Caco-2 (cell line): ENCODE measurements at regions not wholly inside any gene's neighbourhood (a gene's known extent, or its start where the extent isn't known, plus 50 kb on each side); places are given as distances from the start of the nearest gene placed in this dataset.

Experiments
- BruUV-seq: library from RNA; stranded (reverse); fragments of 400-500 nt; replicated peaks from 2 replicates; lab custom pipeline; 2021; lab: Mats Ljungman, UMichigan
- CTCF ChIA-PET: fragments of 300-600 bp; sonication (Branson Sonifier 250); formaldehyde crosslinking; loops from one replicate; lab custom pipeline; 2022; ENCODE audit warnings: antibody characterized with exemption; lab: Charles Lee
- POLR2A ChIA-PET: fragments of 300-600 bp; sonication (Branson Sonifier 250); formaldehyde crosslinking; loops from one replicate; lab custom pipeline; 2022; ENCODE audit warnings: antibody characterized with exemption; lab: Charles Lee
- DNase-seq, 2 experiments: peaks; one replicate each; pipeline versions ENCODE4 v3.0.0 to v3.0.0-alpha.2; 2020 to 2022
- H3K27me3 ChIP-seq: replicated peaks from 2 replicates; pipeline ENCODE4 v1.6.0; 2011; ENCODE audit warnings: low read length; ENCODE audit not compliant: control insufficient read depth, insufficient read depth
- H3K36me3 ChIP-seq: 2 replicates; pipeline ENCODE4 v1.5.1; 2011; ENCODE audit warnings: low read length; ENCODE audit not compliant: control insufficient read depth, insufficient read depth
- H3K4me1 ChIP-seq: fragments of 250-450 bp; sonication (Bioruptor Pico); 2 replicates; pipeline ENCODE4 v1.5.1; 2020; ENCODE audit warnings: mild to moderate bottlenecking
- H3K4me3 ChIP-seq: 2 replicates; pipeline ENCODE4 v1.5.1; 2011; ENCODE audit warnings: low read depth, mild to moderate bottlenecking, control low read depth, low read length
- H3K9me3 ChIP-seq: fragments of 250-450 bp; sonication (Bioruptor Pico); 2 replicates; pipeline ENCODE4 v1.5.1; 2020; ENCODE audit warnings: mild to moderate bottlenecking, moderate library complexity
- H3K27ac Mint-ChIP-seq: one replicate; pipeline ENCODE4 v1.8.0; 2022; ENCODE audit warnings: mixed read lengths; ENCODE audit not compliant: unreplicated experiment
- H3K27me3 Mint-ChIP-seq: one replicate; pipeline ENCODE4 v1.8.0; 2022; ENCODE audit warnings: mixed read lengths; ENCODE audit not compliant: insufficient read depth, unreplicated experiment
- H3K36me3 Mint-ChIP-seq: one replicate; pipeline ENCODE4 v1.8.0; 2022; ENCODE audit warnings: mild to moderate bottlenecking, mixed read lengths; ENCODE audit not compliant: insufficient read depth, unreplicated experiment
- H3K4me1 Mint-ChIP-seq: one replicate; pipeline ENCODE4 v1.8.0; 2022; ENCODE audit warnings: low read depth, mixed read lengths; ENCODE audit not compliant: unreplicated experiment
- H3K4me3 Mint-ChIP-seq: one replicate; pipeline ENCODE4 v1.8.0; 2022; ENCODE audit warnings: mild to moderate bottlenecking, moderate library complexity, mixed read lengths; ENCODE audit not compliant: unreplicated experiment
- H3K9me3 Mint-ChIP-seq: one replicate; pipeline ENCODE4 v1.8.0; 2022; ENCODE audit warnings: mixed read lengths; ENCODE audit not compliant: unreplicated experiment
- intact Hi-C: fragments of 100-400 bp; cut with micrococcal nuclease; formaldehyde crosslinking; loops from one replicate; pipeline ENCODE4 v1.10.0; 2022; ENCODE audit not compliant: unreplicated experiment
- TF ChIP-seq, protein P1 (sequence below), 2 experiments: fragments of 200-600 bp in 1 of 2; IDR thresholded peaks; 1 replicate in 1 of 2; 2 replicates in 1 of 2; pipeline versions ENCODE4 v1.5.1 to v1.8.0; 2011 to 2022; ENCODE audit warnings: antibody characterized with exemption in 1 of 2, control low read depth in 1 of 2, inconsistent platforms in 1 of 2, low read depth in 1 of 2, low read length in 1 of 2, mild to moderate bottlenecking in 1 of 2, moderate library complexity in 1 of 2; ENCODE audit not compliant: insufficient read depth in 1 of 2, severe bottlenecking in 1 of 2, unreplicated experiment in 1 of 2

DNA sequence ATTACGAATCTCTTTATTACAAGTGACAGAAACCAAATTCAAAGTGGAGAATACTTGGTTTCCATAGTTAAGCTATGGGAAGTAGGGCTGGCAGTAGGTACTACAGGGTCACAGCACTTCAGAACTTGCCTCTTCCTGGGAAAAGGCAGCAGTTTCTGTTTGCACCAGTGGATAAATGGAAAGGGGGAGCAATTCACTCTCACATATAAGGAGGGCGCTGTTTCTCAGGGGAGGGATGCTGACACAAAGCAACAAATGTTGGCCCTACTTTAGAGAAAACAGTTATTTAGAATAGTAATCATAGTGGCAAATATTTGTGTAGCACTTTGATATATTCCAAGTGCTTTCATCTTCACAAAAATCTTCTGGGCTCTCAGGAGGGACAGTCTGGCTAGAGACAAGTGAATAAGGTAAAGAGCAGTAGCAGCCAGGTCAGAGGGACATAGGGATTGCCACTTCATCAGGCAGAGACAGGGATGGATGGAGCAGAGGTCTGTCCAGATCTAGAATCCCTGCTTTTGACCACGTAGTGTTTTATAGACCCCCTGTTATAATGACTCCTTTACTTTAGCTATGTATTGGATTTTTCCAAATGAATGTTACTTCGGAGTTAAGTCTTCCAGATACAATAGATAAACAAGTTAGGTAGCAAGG lies 554.8 kb upstream of the SGCD start:
- no TSS peak for BruUV-seq
- H3K4me1 Mint-ChIP-seq, result no peaks in the 10 kb centered on the region

DNA sequence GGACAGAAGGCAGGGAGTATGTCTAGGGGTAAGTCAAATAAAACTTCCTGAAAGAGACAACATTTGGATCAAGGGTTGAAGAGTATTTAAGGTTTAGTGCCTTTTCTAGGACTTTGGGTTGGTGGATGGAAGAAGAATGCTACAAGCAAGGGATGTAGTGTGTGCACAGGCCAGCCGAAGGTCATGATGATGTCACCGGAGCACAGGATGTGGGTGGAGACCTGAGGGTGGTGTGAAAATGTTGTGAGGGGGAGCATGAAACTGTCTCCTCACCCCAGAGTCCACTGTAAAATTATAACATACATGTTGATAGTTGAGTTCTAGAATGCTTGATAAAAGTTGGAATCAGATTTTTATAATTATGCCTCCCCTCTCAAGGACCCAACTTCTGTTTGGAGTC lies 553.3 kb upstream of the SGCD start:
- Histone ChIP-seq H3K4me3 (no peak overlapping the region), H3K4me1 (no peaks in the 10 kb centered on the region), H3K9me3 (no peaks in the 10 kb centered on the region), H3K36me3 (no peaks in the 10 kb centered on the region), H3K27me3 (no peaks in the 10 kb centered on the region)
- TF ChIP-seq, protein P1, sequence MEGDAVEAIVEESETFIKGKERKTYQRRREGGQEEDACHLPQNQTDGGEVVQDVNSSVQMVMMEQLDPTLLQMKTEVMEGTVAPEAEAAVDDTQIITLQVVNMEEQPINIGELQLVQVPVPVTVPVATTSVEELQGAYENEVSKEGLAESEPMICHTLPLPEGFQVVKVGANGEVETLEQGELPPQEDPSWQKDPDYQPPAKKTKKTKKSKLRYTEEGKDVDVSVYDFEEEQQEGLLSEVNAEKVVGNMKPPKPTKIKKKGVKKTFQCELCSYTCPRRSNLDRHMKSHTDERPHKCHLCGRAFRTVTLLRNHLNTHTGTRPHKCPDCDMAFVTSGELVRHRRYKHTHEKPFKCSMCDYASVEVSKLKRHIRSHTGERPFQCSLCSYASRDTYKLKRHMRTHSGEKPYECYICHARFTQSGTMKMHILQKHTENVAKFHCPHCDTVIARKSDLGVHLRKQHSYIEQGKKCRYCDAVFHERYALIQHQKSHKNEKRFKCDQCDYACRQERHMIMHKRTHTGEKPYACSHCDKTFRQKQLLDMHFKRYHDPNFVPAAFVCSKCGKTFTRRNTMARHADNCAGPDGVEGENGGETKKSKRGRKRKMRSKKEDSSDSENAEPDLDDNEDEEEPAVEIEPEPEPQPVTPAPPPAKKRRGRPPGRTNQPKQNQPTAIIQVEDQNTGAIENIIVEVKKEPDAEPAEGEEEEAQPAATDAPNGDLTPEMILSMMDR (IDR thresholded peaks at IDR 0.05; ENCODE audit: insufficient read depth in 1 of 2, low read depth in 1 of 2, low read length in 1 of 2, severe bottlenecking in 1 of 2, unreplicated experiment in 1 of 2), result no peak
- Mint-ChIP-seq H3K36me3 (no peaks in the 10 kb centered on the region), H3K9me3 (no peaks in the 10 kb centered on the region), H3K4me1 (no peaks in the 10 kb centered on the region), H3K4me3 (no peak overlapping the region), H3K27me3 (peaks cover 3% of the 10 kb centered on the region), H3K27ac (no peak overlapping the region)
- ChIA-PET CTCF (no interaction called here), POLR2A (no interaction called here)
- intact Hi-C loops, result no loop called here
- no peak for DNase-seq
- no TSS peak for BruUV-seq

More for the DNA sequence above, 554.8 kb upstream of the SGCD start:
- CTCF ChIA-PET, result no interaction called here
- Histone ChIP-seq H3K27me3 (no peaks in the 10 kb centered on the region), H3K4me1 (no peaks in the 10 kb centered on the region), H3K4me3 (no peak overlapping the region), H3K9me3 (no peaks in the 10 kb centered on the region), H3K36me3 (no peaks in the 10 kb centered on the region)
- DNase-seq, result no peak
- Mint-ChIP-seq H3K27ac (no peak overlapping the region), H3K36me3 (no peaks in the 10 kb centered on the region), H3K27me3 (peaks cover 6% of the 10 kb centered on the region), H3K9me3 (no peaks in the 10 kb centered on the region), H3K4me3 (no peak overlapping the region)
- intact Hi-C loops, result no loop called here
- TF ChIP-seq, protein P1 (IDR thresholded peaks at IDR 0.05; ENCODE audit: insufficient read depth in 1 of 2, low read depth in 1 of 2, low read length in 1 of 2, severe bottlenecking in 1 of 2, unreplicated experiment in 1 of 2), result no peak
- POLR2A ChIA-PET, result no interaction called here

DNA sequence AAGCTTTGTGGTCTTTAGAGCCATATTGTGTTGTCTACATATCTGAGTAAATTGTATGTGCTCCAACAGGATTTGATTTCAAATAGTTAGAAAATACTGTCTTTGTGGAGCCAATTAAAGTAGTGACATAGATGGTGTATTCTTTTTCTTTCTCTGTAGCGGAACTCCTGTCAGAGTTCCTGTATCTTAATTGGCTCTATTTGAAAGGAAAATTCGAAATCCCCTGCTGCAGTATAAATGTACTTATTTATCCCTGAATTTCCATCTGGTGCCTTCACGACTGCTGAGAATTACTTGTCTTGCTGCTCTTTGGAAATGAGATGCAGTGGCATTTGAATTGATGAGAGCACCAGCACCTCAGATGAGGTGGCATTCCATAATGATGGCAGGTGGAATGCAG lies 546.7 kb upstream of the SGCD start:
- Mint-ChIP-seq H3K4me3 (no peak overlapping the region), H3K9me3 (no peaks in the 10 kb centered on the region), H3K4me1 (no peaks in the 10 kb centered on the region), H3K27me3 (no peaks in the 10 kb centered on the region), H3K27ac (no peak overlapping the region), H3K36me3 (no peaks in the 10 kb centered on the region)
- DNase-seq, result no peak
- Histone ChIP-seq H3K27me3 (no peaks in the 10 kb centered on the region), H3K4me3 (no peak overlapping the region), H3K9me3 (no peaks in the 10 kb centered on the region; the same call in 1 of the 2 replicates), H3K4me1 (no peaks in the 10 kb centered on the region), H3K36me3 (no peaks in the 10 kb centered on the region)
- CTCF ChIA-PET, result no interaction called here
- TF ChIP-seq, protein P1 (IDR thresholded peaks at IDR 0.05; ENCODE audit: insufficient read depth in 1 of 2, low read depth in 1 of 2, low read length in 1 of 2, severe bottlenecking in 1 of 2, unreplicated experiment in 1 of 2), result no peak
- POLR2A ChIA-PET, result no interaction called here
- no TSS peak for BruUV-seq
- intact Hi-C loops, result no loop called here
